GM12864 (cell line): ENCODE measurements at regions not wholly inside any gene's neighbourhood (a gene's known extent, or its start where the extent isn't known, plus 50 kb on each side); places are given as distances from the start of the nearest gene placed in this dataset.

Experiments
- DNase-seq: peaks from one replicate; pipeline ENCODE4 v3.0.0-alpha.2; 2011; ENCODE audit warnings: low read depth
- H3K4me3 ChIP-seq: 2 replicates; pipeline ENCODE4 v1.5.1; 2011; ENCODE audit warnings: mild to moderate bottlenecking, low read depth, low read length, control low read depth
- CTCF ChIP-seq: IDR thresholded peaks from 2 replicates; pipeline ENCODE4 v1.5.1; 2011; ENCODE audit warnings: low read depth, mild to moderate bottlenecking, moderate library complexity, low read length, control low read depth, inconsistent platforms; ENCODE audit errors: missing control alignments

DNA sequence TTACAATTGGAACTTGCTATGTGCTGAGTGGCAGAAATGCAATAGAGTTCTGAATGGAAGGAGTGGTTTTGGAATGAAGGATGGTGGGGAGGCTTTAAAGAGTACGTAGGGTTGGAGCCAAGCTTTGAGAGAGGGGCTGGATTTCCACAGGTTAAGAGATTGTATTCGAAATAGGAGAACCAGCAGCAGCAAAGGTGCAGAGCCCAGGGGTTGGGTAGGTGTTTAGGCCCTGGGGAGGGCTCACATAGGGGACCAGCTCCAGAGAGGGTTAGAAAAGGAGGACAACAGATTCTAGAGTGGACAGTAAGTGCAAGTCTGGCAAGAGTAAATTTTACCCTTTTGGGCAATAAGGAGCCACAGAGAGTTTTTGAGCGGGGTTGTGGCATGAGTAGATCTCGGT, 297.2 kb downstream of the RPS24 start:
- TF ChIP-seq CTCF: no peak
- H3K4me3 ChIP-seq: no peak overlapping the region
- no peak for DNase-seq

GRCh38 chr10:78331391-78331922, 297.8 kb downstream of the RPS24 start:
- no peak for DNase-seq
- no peak overlapping the region for H3K4me3 ChIP-seq
- no peak for TF ChIP-seq CTCF

DNA sequence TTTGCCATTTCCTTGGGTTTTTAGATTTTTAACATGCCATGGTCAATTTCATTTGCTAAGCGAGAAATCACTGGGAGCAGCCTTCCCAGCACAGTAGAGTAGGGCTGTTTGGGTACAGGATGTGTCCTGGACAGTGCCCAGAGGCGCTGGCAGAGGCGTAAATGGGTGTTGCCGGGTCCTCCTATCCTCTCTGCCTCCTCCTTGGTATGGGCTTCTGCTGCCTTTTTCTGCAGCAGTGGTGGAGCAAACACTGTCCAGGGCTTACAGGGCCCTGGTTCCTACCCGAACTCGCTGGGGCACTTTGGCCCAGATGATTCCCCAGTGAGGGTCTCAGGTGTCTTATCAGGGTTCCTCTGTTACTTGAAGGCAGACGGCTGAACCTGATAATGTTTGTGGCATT, 298.3 kb downstream of the RPS24 start:
- no peak for DNase-seq
- no peak for TF ChIP-seq CTCF
- H3K4me3 ChIP-seq: no peak overlapping the region

DNA sequence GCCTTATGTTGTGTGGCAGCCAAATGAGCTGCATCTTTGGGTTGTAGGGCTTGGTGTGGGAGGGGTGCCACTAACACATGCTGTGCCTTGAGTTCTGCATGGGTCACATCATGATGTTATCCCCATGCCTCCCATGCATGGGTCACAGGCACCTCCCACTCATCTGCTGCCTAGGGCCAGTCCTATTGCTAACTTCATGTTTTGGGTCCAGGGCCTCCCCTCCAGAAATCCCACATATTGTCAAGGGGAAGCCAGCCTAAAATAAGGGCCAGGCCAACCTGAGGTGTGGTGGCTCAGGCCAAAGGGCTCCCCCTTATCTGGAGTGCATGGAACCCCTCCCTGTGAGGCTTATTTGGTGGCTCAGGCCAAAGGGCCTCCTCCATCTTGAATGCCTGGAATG, 299.0 kb downstream of the RPS24 start:
- DNase-seq: no peak
- TF ChIP-seq CTCF: no peak

DNA sequence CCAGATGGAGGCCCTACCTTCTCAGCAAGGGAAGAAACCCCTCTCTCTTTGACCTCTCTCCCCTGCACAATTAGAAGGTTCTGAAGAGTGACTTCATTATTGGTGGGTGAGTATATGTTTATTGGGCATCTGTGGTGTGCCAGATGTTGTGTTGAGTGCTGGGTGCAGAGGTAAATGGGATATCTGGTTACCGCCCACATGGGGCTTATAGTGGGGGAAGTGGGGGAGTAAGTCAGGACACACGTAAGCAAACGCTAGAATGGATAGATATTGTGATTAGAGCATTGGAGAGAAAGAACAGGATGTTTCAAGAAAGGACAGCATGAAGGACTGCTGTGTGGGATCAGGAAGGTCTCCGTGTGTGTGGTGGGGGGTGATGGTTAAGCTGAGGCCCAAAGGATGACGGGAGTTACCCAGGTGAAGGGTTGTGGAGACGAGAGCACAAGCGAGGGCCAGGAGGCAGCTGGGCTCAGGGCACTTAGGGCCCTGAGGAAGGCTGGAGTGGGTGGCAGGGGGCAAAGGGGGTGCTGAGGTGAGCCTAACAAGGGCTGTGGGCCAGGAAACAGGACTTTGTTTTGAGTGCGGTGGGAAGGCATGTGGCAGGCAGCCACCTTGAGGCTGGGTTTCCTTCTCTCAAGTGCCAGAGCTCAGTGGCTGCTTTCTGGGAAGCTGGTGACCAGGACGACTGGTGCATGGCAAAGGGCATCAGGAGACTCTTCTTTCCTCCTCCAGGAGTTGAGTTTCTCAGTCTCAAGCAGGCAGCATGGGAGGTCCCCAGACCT, 299.9 kb downstream of the RPS24 start:
- H3K4me3 ChIP-seq: no peak overlapping the region
- no peak for DNase-seq
- no peak for TF ChIP-seq CTCF

More for the DNA sequence above, 299.0 kb downstream of the RPS24 start:
- no peak overlapping the region for H3K4me3 ChIP-seq

GRCh38 chr10:78335371-78335690, 301.7 kb downstream of the RPS24 start:
- no peak for DNase-seq
- H3K4me3 ChIP-seq: no peak overlapping the region
- no peak for TF ChIP-seq CTCF
